Endothelial cell (in vitro differentiated cells): ENCODE measurements at regions not wholly inside any gene's neighbourhood (a gene's known extent, or its start where the extent isn't known, plus 50 kb on each side); places are given as distances from the start of the nearest gene placed in this dataset.

Experiments
- DNase-seq: peaks from one replicate; pipeline ENCODE4 v3.0.0; 2021; ENCODE audit warnings: low spot score
- H3K27ac Mint-ChIP-seq: one replicate; pipeline ENCODE4 v1.8.0; 2021; ENCODE audit warnings: mixed read lengths, inconsistent platforms; ENCODE audit not compliant: unreplicated experiment
- H3K27me3 Mint-ChIP-seq: one replicate; pipeline ENCODE4 v1.8.0; 2021; ENCODE audit warnings: mild to moderate bottlenecking, moderate library complexity, mixed read lengths, inconsistent platforms; ENCODE audit not compliant: unreplicated experiment
- H3K36me3 Mint-ChIP-seq: one replicate; pipeline ENCODE4 v1.8.0; 2021; ENCODE audit warnings: mild to moderate bottlenecking, low read depth, mixed read lengths, inconsistent platforms; ENCODE audit not compliant: unreplicated experiment
- H3K4me1 Mint-ChIP-seq: one replicate; pipeline ENCODE4 v1.8.0; 2021; ENCODE audit warnings: mild to moderate bottlenecking, mixed read lengths, inconsistent platforms; ENCODE audit not compliant: unreplicated experiment
- H3K4me3 Mint-ChIP-seq: one replicate; pipeline ENCODE4 v1.8.0; 2021; ENCODE audit warnings: mild to moderate bottlenecking, mixed read lengths, inconsistent platforms; ENCODE audit not compliant: unreplicated experiment
- H3K9me3 Mint-ChIP-seq: one replicate; pipeline ENCODE4 v1.8.0; 2021; ENCODE audit warnings: mixed read lengths, inconsistent platforms; ENCODE audit not compliant: unreplicated experiment
- TF ChIP-seq, protein P1 (sequence below): fragments of 200-600 bp; sonication (generic); IDR thresholded peaks from one replicate; pipeline ENCODE4 v1.5.0; 2021; ENCODE audit warnings: antibody characterized with exemption; ENCODE audit not compliant: unreplicated experiment

DNA sequence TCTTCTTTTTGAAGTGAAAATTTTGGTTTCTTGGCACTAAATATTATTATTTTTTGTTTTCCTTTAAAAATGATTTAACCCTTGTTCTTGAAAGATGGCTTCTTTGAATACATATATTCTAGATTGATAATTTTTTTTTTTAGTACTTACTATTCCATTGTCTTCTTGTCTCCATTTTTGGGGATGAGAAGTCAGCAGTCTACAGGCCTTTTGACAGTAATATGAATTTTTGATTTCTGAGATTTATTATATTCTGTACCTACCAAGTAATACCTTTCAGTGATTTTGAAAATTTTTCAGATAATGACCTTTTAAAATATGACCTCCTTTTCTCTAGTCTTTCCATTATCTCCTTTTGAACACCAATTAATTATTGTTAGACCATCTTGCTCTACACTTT is 294.1 kb upstream of the LARGE1 start:
- no peak for DNase-seq
- Mint-ChIP-seq H3K9me3 (peaks cover 37% of the 10 kb centered on the region), H3K36me3 (peaks cover 3% of the 10 kb centered on the region), H3K27ac (no peak overlapping the region), H3K4me1 (no peaks in the 10 kb centered on the region), H3K4me3 (no peak overlapping the region), H3K27me3 (no peaks in the 10 kb centered on the region)
- TF ChIP-seq, protein P1, sequence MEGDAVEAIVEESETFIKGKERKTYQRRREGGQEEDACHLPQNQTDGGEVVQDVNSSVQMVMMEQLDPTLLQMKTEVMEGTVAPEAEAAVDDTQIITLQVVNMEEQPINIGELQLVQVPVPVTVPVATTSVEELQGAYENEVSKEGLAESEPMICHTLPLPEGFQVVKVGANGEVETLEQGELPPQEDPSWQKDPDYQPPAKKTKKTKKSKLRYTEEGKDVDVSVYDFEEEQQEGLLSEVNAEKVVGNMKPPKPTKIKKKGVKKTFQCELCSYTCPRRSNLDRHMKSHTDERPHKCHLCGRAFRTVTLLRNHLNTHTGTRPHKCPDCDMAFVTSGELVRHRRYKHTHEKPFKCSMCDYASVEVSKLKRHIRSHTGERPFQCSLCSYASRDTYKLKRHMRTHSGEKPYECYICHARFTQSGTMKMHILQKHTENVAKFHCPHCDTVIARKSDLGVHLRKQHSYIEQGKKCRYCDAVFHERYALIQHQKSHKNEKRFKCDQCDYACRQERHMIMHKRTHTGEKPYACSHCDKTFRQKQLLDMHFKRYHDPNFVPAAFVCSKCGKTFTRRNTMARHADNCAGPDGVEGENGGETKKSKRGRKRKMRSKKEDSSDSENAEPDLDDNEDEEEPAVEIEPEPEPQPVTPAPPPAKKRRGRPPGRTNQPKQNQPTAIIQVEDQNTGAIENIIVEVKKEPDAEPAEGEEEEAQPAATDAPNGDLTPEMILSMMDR: no peak

DNA sequence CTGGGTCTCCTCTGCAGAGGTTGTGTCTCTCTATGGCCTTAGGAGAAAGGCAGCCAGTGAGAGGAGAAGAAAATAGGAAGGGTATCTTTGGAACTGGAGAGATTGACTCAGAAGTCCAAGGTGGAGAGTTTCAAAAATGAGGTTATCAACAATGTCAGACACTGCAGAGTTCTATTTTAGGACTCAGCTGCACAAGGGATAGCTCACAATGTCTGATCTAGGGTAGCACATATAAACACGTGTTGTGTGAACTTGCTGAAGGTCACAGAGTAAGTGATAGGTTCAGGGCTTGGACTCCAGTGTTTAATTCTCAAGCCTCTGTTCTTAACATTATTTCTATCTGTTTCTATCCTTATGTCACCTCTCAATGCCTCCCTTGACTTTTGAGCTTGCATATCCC is 305.0 kb upstream of the LARGE1 start:
- Mint-ChIP-seq H3K4me3 (no peak overlapping the region), H3K9me3 (peaks cover 34% of the 10 kb centered on the region), H3K27me3 (no peaks in the 10 kb centered on the region), H3K36me3 (peaks cover 4% of the 10 kb centered on the region), H3K4me1 (no peaks in the 10 kb centered on the region), H3K27ac (no peak overlapping the region)
- no peak for DNase-seq
- TF ChIP-seq, protein P1: no peak

DNA sequence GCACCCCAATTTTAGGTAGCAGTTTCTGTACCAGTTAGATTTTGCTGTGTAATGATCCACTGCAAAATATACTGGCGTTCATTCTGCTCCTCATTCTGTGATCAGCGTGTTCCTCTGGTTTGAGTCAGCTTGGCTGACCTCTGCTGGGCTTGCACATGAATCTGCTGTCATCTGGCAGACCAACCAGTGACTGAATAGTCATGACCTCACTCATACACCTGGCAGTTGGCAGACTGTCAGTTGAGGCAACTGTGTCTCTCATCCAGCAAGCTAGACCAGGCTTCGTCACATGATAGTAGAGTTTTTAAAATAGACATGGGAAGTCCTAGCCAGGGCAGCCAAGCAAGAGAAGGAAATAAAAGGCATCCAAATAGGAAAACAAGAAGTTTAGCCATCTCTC is 316.3 kb upstream of the LARGE1 start:
- no peaks in the 10 kb centered on the region for H3K4me1 Mint-ChIP-seq
- H3K27ac Mint-ChIP-seq: no peak overlapping the region
- peaks cover 3% of the 10 kb centered on the region for H3K27me3 Mint-ChIP-seq
- no peaks in the 10 kb centered on the region for H3K36me3 Mint-ChIP-seq
- H3K4me3 Mint-ChIP-seq: no peak overlapping the region
- TF ChIP-seq, protein P1: no peak
- no peak for DNase-seq
- H3K9me3 Mint-ChIP-seq: peaks cover 21% of the 10 kb centered on the region

DNA sequence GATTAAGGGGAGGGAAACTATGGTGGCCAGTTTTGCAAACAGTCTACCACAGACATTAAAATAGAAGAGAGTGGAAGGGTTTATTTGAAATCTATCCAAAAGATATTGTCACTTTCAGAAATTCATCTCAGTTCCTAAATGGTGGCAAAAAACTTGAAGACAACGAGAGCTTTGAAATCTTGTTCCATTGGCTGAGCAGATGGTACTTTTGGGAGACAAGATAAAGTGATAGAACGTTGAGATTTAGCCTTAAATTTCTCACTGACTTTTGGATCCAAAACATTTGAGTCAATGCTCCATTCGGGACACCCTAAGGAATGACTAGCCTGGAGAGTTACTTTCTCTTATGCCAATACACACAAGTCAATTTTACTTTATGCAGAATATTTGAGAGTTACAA is 319.1 kb upstream of the LARGE1 start:
- H3K9me3 Mint-ChIP-seq: peaks cover 28% of the 10 kb centered on the region
- no peak overlapping the region for H3K27ac Mint-ChIP-seq
- H3K4me3 Mint-ChIP-seq: no peak overlapping the region
- H3K4me1 Mint-ChIP-seq: no peaks in the 10 kb centered on the region
- no peak for DNase-seq
- TF ChIP-seq, protein P1: no peak
- peaks cover 2% of the 10 kb centered on the region for H3K27me3 Mint-ChIP-seq
- H3K36me3 Mint-ChIP-seq: no peaks in the 10 kb centered on the region

DNA sequence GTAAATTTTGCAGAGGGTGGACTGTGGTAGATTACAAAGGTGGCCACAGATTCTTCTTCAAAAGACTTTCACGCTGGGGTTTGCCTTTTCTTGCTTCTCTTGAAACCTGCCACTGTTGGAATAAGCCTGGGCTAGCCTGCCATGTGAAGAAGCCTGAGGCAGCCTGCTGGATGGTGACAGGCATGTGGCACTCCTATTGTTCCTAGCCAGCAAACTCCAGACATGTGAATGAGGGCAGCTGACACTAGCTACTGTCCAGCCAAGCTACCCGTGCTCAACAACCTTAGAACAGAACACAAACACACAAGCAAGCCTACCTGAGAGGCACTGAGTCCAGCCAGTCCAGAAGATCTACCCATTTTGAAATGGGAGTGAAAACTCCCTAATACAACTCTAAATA is 322.7 kb upstream of the LARGE1 start:
- DNase-seq: no peak
- Mint-ChIP-seq H3K9me3 (peaks cover 35% of the 10 kb centered on the region), H3K36me3 (no peaks in the 10 kb centered on the region), H3K27me3 (peaks cover 2% of the 10 kb centered on the region), H3K4me3 (no peak overlapping the region), H3K4me1 (no peaks in the 10 kb centered on the region), H3K27ac (no peak overlapping the region)
- TF ChIP-seq, protein P1: no peak
